ENCODE measurements at regions not wholly inside any gene's neighbourhood (a gene's known extent, or its start where the extent isn't known, plus 50 kb on each side); places are given as distances from the start of the nearest gene placed in this dataset.

- Histone ChIP-seq H3K27ac (ENCODE audit: extremely low read length, insufficient read depth, low read length) (no peak overlapping the region), H3K79me2 (ENCODE audit: insufficient read depth, low read length) (no peaks in the 10 kb centered on the region), H2AFZ (ENCODE audit: low read length) (no peak overlapping the region), H3K36me3 (replicated peaks in 1 of 2; ENCODE audit: control insufficient read depth in 1 of 2, insufficient read depth in 2 of 2, low read length in 2 of 2) (no peaks in the 10 kb centered on the region), H3K4me2 (ENCODE audit: low read depth, low read length) (no peak overlapping the region), H4K20me1 (ENCODE audit: insufficient read depth, low read length) (no peaks in the 10 kb centered on the region), H3K9me3 (ENCODE audit: low read length) (no peaks in the 10 kb centered on the region), H3K27me3 (ENCODE audit: control insufficient read depth in 1 of 2, insufficient read depth in 2 of 2, low read length in 2 of 2) (peaks cover 2 to 8% of the 10 kb centered on the region in 2 experiments; a peak in 2 of 5 replicates), H3K4me1 (ENCODE audit: insufficient read depth, low read length) (no peaks in the 10 kb centered on the region), H3K9ac (ENCODE audit: insufficient read depth, low read depth, low read length) (no peak overlapping the region), H3K4me3 (replicated peaks in 1 of 3; ENCODE audit: insufficient read depth in 1 of 3, low read depth in 2 of 3, low read length in 3 of 3) (no peak overlapping the region)
- WGBS (ENCODE audit: low lambda C conversion rate): 47% methylated on average over 7 of the region's 7 CpGs
- FAIRE-seq (no peak), DNase-seq (ENCODE audit: low spot score) (no peak), ATAC-seq (no peak)
- CTCF ChIA-PET (ENCODE audit: low intra/inter-chr PET ratio, low total read pairs): no interaction called here
- intact Hi-C loops (cut with micrococcal nuclease; ENCODE audit: unreplicated experiment): no loop called here
- BruUV-seq (replicated peaks): no TSS peak
- TF ChIP-seq, protein P1, sequence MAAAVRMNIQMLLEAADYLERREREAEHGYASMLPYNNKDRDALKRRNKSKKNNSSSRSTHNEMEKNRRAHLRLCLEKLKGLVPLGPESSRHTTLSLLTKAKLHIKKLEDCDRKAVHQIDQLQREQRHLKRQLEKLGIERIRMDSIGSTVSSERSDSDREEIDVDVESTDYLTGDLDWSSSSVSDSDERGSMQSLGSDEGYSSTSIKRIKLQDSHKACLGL (CRISPR knock-in tag; IDR thresholded peaks at IDR 0.05): no peak
- TF ChIP-seq ZNF574 (CRISPR knock-in tag; IDR thresholded peaks at IDR 0.05) (no peak), HDAC2 (CRISPR knock-in tag; IDR thresholded peaks at IDR 0.05) (no peak), RFX3 (CRISPR knock-in tag; IDR thresholded peaks at IDR 0.05) (no peak)
- POLR2A ChIA-PET: no interaction called here
- in situ Hi-C loops (cut with HindIII; ENCODE audit: extremely low pct_ligation_motif_present, low pct_unique_long_range_greater_than_20kb): no loop called here
These were observed 188.8 kb upstream of the SVIL start for GRCh38 chr10:29823553-29824080.

- POLR2A ChIA-PET: no interaction called here
- no peak overlapping the region for H3K4me2 ChIP-seq (ENCODE audit: low read depth, low read length)
- H3K36me3 ChIP-seq (replicated peaks in 1 of 2; ENCODE audit: control insufficient read depth in 1 of 2, insufficient read depth in 2 of 2, low read length in 2 of 2): no peaks in the 10 kb centered on the region
- no peak overlapping the region for H2AFZ ChIP-seq (ENCODE audit: low read length)
- peaks cover 2 to 7% of the 10 kb centered on the region in 2 experiments; a peak in 2 of 5 replicates for H3K27me3 ChIP-seq (ENCODE audit: control insufficient read depth in 1 of 2, insufficient read depth in 2 of 2, low read length in 2 of 2)
- no peak for DNase-seq (ENCODE audit: low spot score)
- H3K9ac ChIP-seq (ENCODE audit: insufficient read depth, low read depth, low read length): no peak overlapping the region
- 29% methylated on average over 1 of the region's 14 CpGs for WGBS (ENCODE audit: low lambda C conversion rate)
- no peak for FAIRE-seq
- ATAC-seq: no peak
- TF ChIP-seq ZSCAN29 (CRISPR knock-in tag; conservative IDR thresholded peaks at IDR 0.05) (no peak), ISX (CRISPR knock-in tag; conservative IDR thresholded peaks at IDR 0.05) (no peak), HNRNPK (IDR thresholded peaks at IDR 0.05; ENCODE audit: low read depth, low read length, poor library complexity, severe bottlenecking) (no peak)
- no peak overlapping the region for H3K4me3 ChIP-seq (replicated peaks in 1 of 3; ENCODE audit: insufficient read depth in 1 of 3, low read depth in 2 of 3, low read length in 3 of 3)
- no peak overlapping the region for H3K27ac ChIP-seq (ENCODE audit: extremely low read length, insufficient read depth, low read length)
- BruUV-seq (replicated peaks): no TSS peak
- H3K4me1 ChIP-seq (ENCODE audit: insufficient read depth, low read length): no peaks in the 10 kb centered on the region
- in situ Hi-C loops (cut with HindIII; ENCODE audit: extremely low pct_ligation_motif_present, low pct_unique_long_range_greater_than_20kb): no loop called here
- no peaks in the 10 kb centered on the region for H3K9me3 ChIP-seq (ENCODE audit: low read length)
- CTCF ChIA-PET (ENCODE audit: low intra/inter-chr PET ratio, low total read pairs): no interaction called here
- no peaks in the 10 kb centered on the region for H3K79me2 ChIP-seq (ENCODE audit: insufficient read depth, low read length)
- no peaks in the 10 kb centered on the region for H4K20me1 ChIP-seq (ENCODE audit: insufficient read depth, low read length)
- intact Hi-C loops (cut with micrococcal nuclease; ENCODE audit: unreplicated experiment): no loop called here
These were observed 186.2 kb upstream of the SVIL start for GRCh38 chr10:29820890-29821461.
